IPS DF 6.9 (cell line): ENCODE measurements at regions not wholly inside any gene's neighbourhood (a gene's known extent, or its start where the extent isn't known, plus 50 kb on each side); places are given as distances from the start of the nearest gene placed in this dataset.

Experiments
- DNase-seq: peaks from one replicate; pipeline ENCODE4 v3.0.0-alpha.2; 2013; ENCODE audit warnings: low read depth, low spot score
- H3K27ac ChIP-seq: one replicate; pipeline ENCODE4 v1.5.1; 2013; ENCODE audit warnings: low read length, control low read depth
- H3K27me3 ChIP-seq: 2 replicates; pipeline ENCODE4 v1.6.1; 2013; ENCODE audit warnings: mild to moderate bottlenecking, low read length; ENCODE audit not compliant: control insufficient read depth, insufficient read depth
- H3K36me3 ChIP-seq: 2 replicates; pipeline ENCODE4 v1.6.1; 2013; ENCODE audit warnings: low read length; ENCODE audit not compliant: control insufficient read depth, insufficient read depth
- H3K4me1 ChIP-seq: 2 replicates; pipeline ENCODE4 v1.6.1; 2013; ENCODE audit warnings: low read length; ENCODE audit not compliant: control insufficient read depth, insufficient read depth
- H3K4me3 ChIP-seq: 2 replicates; pipeline ENCODE4 v1.5.1; 2013; ENCODE audit warnings: mild to moderate bottlenecking, low read length
- H3K9me3 ChIP-seq: 2 replicates; pipeline ENCODE4 v1.6.1; 2013; ENCODE audit warnings: low read length, inconsistent platforms; ENCODE audit not compliant: control insufficient read depth, insufficient read depth
- WGBS: extraction: QIAGEN DNeasy Blood & Tissue Kit; methylation state at CpG from one replicate; pipeline ENCODE4 v1.1.7; 2013; ENCODE audit warnings: mixed read lengths, missing lambda C conversion rate; ENCODE audit not compliant: insufficient read length, insufficient coverage; 5-methylcytosine and 5-hydroxymethylcytosine counted together

- no peaks in the 10 kb centered on the region for H3K4me1 ChIP-seq
- H3K27ac ChIP-seq: no peak overlapping the region
- DNase-seq: no peak
- H3K9me3 ChIP-seq: no peaks in the 10 kb centered on the region
- H3K27me3 ChIP-seq: no peaks in the 10 kb centered on the region
- H3K36me3 ChIP-seq: no peaks in the 10 kb centered on the region
- H3K4me3 ChIP-seq: no peak overlapping the region
These were observed 928.6 kb upstream of the MBL2 start for GRCh38 chr10:53701213-53701612.

DNA sequence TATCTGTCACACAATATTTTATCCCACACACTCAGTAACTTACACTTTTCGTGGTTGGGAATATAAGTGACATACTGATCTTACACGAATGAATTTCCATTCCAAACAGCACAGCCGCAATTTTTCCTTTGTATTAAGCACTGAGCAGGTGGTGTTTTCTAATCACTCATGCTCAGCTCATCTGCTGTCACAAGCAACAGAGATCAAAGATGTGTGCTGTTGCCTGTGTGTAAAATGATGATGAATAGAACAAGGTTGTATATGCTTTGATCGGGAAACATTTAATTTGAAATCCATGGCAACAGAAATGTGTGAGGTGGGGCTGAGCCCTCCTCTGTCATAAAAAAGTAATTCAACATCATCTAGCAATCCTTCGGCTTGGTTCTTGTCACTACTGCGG is 927.7 kb upstream of the MBL2 start:
- no peaks in the 10 kb centered on the region for H3K4me1 ChIP-seq
- WGBS: no CpG with 5 or more reads among the region's 6 CpGs
- DNase-seq: no peak
- H3K27ac ChIP-seq: no peak overlapping the region
- no peaks in the 10 kb centered on the region for H3K9me3 ChIP-seq
- no peaks in the 10 kb centered on the region for H3K36me3 ChIP-seq
- no peak overlapping the region for H3K4me3 ChIP-seq
- no peaks in the 10 kb centered on the region for H3K27me3 ChIP-seq

DNA sequence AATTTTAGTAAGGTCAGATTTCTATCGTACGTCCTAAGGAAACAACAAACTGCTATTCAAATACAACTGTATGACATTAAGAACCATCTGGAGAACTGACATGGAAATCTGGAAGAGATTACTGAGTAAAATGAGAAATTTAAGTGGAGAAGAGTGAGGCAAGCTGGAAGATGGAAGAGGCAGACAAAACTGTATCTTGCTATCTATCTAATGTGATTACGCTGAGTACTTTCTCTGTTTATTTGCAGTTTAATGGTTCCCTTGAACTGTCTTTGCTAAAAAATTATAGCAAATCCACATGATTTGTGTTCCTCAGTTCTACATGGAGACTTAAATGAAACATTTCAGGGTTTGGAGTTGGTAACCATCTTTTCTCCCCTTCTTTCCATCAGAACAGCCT is 927.1 kb upstream of the MBL2 start:
- Histone ChIP-seq H3K36me3 (no peaks in the 10 kb centered on the region), H3K9me3 (no peaks in the 10 kb centered on the region), H3K4me1 (no peaks in the 10 kb centered on the region), H3K27me3 (no peaks in the 10 kb centered on the region), H3K4me3 (no peak overlapping the region), H3K27ac (no peak overlapping the region)
- DNase-seq: no peak
- WGBS: no CpG with 5 or more reads among the region's 3 CpGs

DNA sequence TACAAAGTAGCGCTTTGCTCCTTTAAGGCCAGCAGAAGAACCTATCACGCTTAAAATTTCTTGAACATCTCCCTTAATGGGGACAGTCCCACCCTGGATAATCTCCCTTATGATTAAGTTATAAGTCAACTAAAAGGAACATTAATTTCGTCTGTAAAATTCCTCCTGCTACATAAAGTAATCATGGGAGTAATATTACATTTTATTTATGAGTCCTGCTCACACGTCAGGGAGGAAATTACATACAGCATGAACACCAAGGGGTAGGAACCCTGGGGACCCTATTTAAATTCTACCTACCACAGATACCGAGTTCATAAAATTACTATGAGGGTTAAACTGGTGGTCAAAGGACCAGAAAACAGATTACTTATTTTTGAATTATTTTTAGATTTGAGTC is 926.6 kb upstream of the MBL2 start:
- no peak overlapping the region for H3K4me3 ChIP-seq
- no peaks in the 10 kb centered on the region for H3K27me3 ChIP-seq
- H3K9me3 ChIP-seq: no peaks in the 10 kb centered on the region
- no peak for DNase-seq
- H3K4me1 ChIP-seq: no peaks in the 10 kb centered on the region
- no peak overlapping the region for H3K27ac ChIP-seq
- no CpG with 5 or more reads among the region's 5 CpGs for WGBS
- no peaks in the 10 kb centered on the region for H3K36me3 ChIP-seq

DNA sequence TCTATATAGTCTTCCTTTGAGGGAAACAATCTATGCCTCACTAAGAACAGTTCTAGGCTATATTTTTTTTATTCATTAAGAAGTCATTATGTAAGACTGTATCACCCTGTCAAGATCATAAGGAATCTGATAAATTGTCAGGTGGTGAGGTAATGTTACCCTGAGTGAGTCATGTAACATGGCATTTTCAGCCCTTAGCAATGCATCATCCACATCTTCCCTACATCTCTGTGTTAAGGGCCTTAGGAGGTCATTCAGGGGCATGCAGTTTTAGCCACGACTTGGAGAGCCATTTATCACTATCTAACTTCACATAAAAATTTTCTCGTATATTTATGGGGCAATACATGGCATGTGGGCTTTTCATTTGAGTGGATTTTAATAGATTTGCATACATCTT is 924.5 kb upstream of the MBL2 start:
- DNase-seq: no peak
- no peak overlapping the region for H3K4me3 ChIP-seq
- no peaks in the 10 kb centered on the region for H3K36me3 ChIP-seq
- H3K4me1 ChIP-seq: no peaks in the 10 kb centered on the region
- H3K27ac ChIP-seq: no peak overlapping the region
- no CpG with 5 or more reads among the region's 2 CpGs for WGBS
- no peaks in the 10 kb centered on the region for H3K27me3 ChIP-seq
- H3K9me3 ChIP-seq: no peaks in the 10 kb centered on the region

DNA sequence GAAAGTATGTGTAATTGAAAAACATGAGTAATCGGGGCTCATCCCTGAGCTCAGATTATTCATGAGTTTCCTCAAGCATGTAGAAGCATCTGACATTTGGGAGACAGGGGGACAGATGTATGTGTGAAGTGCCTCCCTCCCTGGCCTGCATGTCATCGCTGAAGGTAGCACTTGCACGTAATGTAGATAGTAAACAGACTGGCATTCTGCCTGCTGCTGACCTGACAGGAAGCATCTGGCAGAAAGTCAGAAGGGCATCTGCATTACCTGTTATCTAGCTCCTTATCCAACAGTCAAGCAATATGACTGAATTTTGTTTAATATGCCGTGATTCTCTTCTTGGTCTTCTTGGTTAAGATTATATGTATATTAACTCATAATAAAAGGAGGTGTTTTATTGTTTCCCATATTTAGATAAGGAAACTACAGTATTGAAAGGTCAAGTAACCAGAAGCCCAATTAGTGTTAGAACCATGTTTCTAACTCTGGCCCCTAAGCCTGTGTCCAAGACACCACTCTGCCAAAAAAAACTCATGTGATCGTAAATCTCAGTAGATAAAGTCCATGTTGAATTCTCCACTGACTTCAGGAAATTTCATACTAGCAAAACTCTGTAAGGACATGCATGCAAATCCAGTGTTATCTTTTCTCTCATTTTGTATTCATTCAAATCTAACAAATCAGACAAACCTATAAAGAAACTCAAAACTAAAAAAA is 918.1 kb upstream of the MBL2 start:
- Histone ChIP-seq H3K4me3 (no peak overlapping the region), H3K4me1 (no peaks in the 10 kb centered on the region), H3K36me3 (no peaks in the 10 kb centered on the region), H3K9me3 (no peaks in the 10 kb centered on the region), H3K27me3 (no peaks in the 10 kb centered on the region), H3K27ac (no peak overlapping the region)
- DNase-seq: no peak
- no CpG with 5 or more reads among the region's 5 CpGs for WGBS

DNA sequence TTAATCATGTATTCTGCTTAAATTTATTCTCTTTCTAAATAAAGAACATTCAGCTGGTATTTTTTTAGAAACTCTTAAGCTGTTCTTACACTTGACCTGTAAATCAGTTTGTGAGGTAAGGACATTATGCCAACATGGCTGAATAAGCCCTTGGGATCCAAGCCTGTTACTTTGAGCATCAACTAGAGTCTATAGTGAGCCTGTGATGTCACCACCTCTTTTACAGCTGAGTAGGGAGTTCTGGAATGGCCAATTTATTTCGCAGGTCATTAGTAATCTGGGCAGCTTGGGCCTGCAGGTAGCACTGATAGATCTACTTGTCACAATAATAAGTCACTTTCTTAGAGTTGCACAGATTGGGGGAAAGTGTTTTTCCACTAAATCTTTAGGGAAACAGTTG is 915.2 kb upstream of the MBL2 start:
- Histone ChIP-seq H3K27me3 (no peaks in the 10 kb centered on the region), H3K4me1 (no peaks in the 10 kb centered on the region), H3K27ac (no peak overlapping the region), H3K9me3 (no peaks in the 10 kb centered on the region), H3K4me3 (no peak overlapping the region), H3K36me3 (no peaks in the 10 kb centered on the region)
- WGBS: no CpG with 5 or more reads among the region's 1 CpG
- no peak for DNase-seq

DNA sequence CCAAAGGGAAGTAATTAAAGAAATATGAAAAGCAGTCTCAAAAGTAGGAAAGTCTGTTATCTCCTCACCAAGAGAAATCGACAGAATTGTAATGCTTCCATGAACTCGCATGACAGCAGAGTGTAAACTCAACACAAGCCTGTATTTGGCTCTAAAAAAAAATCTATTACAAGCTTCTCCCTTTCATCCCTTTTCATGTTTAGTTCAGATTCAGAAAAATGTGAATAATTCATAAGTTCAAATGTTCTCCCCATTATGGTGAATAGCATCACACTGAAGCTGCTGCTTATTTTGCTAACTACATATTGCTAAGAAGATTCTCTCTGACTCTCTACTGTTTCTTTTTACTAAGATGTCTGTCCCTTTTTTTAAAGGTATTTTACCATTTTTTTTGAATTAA is 910.3 kb upstream of the MBL2 start:
- Histone ChIP-seq H3K4me3 (no peak overlapping the region), H3K9me3 (no peaks in the 10 kb centered on the region), H3K27ac (no peak overlapping the region), H3K36me3 (no peaks in the 10 kb centered on the region), H3K27me3 (no peaks in the 10 kb centered on the region), H3K4me1 (no peaks in the 10 kb centered on the region)
- WGBS: no CpG with 5 or more reads among the region's 2 CpGs
- DNase-seq: no peak

DNA sequence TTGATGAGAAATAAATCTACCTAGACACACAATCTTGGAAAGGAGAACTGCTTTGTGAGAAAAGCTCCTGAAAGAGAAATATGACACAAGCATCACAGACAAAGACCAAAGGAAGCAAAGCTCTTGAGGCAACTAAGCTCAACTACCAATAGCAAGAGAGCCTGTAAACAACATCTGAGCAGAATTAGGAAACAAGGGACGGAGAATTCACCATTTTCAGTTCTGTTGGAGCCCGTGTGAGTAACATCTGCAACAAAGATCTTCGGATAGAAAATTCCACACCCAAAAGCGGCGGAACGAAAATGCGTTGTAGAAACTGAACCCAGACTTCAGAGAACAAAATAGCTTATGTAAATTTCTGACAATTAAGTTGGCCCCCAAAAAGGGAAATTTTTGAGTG is 909.9 kb upstream of the MBL2 start:
- Histone ChIP-seq H3K4me3 (no peak overlapping the region), H3K36me3 (no peaks in the 10 kb centered on the region), H3K27ac (no peak overlapping the region), H3K27me3 (no peaks in the 10 kb centered on the region), H3K9me3 (no peaks in the 10 kb centered on the region), H3K4me1 (no peaks in the 10 kb centered on the region)
- DNase-seq: no peak
- no CpG with 5 or more reads among the region's 7 CpGs for WGBS

DNA sequence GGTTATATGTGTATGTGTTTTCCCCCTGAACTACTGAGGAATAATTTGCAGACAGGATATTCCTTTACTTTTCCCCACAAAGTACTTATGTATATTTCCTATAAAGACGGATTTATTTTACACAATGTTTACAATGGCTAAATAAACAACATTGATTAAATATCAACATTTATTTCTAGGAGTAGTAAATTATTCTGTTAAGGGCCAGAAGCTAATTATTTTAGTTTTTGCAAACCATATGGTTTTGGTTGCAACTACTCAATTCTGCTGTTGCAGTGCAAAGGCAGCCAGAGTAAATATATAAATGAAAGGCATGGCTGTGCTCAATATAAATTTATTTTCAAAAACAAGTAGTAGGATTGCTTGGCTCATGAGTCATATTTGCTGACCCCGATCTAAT is 907.1 kb upstream of the MBL2 start:
- H3K4me3 ChIP-seq: no peak overlapping the region
- H3K27ac ChIP-seq: no peak overlapping the region
- H3K27me3 ChIP-seq: no peaks in the 10 kb centered on the region
- H3K9me3 ChIP-seq: no peaks in the 10 kb centered on the region
- WGBS: no CpG with 5 or more reads among the region's 2 CpGs
- DNase-seq: no peak
- H3K36me3 ChIP-seq: no peaks in the 10 kb centered on the region
- H3K4me1 ChIP-seq: no peaks in the 10 kb centered on the region

- H3K4me1 ChIP-seq: no peaks in the 10 kb centered on the region
- no peaks in the 10 kb centered on the region for H3K9me3 ChIP-seq
These were observed 902.6 kb upstream of the MBL2 start for GRCh38 chr10:53675177-53675576.

More at GRCh38 chr10:53675177-53675576, 902.6 kb upstream of the MBL2 start:
- no peaks in the 10 kb centered on the region for H3K36me3 ChIP-seq
- no peak overlapping the region for H3K4me3 ChIP-seq
- H3K27ac ChIP-seq: no peak overlapping the region
- no peak for DNase-seq
- no peaks in the 10 kb centered on the region for H3K27me3 ChIP-seq
- no CpG with 5 or more reads among the region's 1 CpG for WGBS
